ENCODE measurements at regions not wholly inside any gene's neighbourhood (a gene's known extent, or its start where the extent isn't known, plus 50 kb on each side); places are given as distances from the start of the nearest gene placed in this dataset.

DNA sequence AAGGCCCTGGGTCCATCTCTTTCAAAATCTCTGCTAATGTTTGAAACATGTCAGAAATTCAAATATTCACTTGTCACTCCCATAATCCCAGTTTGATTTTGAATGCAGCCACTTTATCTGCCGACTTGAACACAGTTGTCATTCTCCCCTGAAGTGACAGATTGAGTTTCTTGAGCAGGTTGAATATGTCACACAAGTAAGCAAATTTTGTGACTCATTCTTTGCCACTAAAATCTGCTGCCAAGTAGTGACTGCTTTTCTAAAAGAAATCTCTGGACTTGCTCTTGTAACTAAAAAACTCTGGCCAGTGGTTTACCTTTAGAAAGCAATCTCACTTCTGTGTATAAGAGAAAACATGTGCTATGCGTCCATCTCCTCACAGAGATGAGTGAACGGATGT lies 357.1 kb downstream of the LMO7 start:
- Histone ChIP-seq H3K27me3 (no peaks in the 10 kb centered on the region), H3K36me3 (no peaks in the 10 kb centered on the region), H3K27ac (no peak overlapping the region), H3K4me3 (no peak overlapping the region), H3K4me1 (no peaks in the 10 kb centered on the region), H3K9me3 (no peaks in the 10 kb centered on the region)
- intact Hi-C loops (cut with DNase I; ENCODE audit: low total_unique reads): no loop called here
- DNase-seq: no peak
- no peak for TF ChIP-seq POLR2A (IDR thresholded peaks at IDR 0.05)
- TF ChIP-seq, protein P1, sequence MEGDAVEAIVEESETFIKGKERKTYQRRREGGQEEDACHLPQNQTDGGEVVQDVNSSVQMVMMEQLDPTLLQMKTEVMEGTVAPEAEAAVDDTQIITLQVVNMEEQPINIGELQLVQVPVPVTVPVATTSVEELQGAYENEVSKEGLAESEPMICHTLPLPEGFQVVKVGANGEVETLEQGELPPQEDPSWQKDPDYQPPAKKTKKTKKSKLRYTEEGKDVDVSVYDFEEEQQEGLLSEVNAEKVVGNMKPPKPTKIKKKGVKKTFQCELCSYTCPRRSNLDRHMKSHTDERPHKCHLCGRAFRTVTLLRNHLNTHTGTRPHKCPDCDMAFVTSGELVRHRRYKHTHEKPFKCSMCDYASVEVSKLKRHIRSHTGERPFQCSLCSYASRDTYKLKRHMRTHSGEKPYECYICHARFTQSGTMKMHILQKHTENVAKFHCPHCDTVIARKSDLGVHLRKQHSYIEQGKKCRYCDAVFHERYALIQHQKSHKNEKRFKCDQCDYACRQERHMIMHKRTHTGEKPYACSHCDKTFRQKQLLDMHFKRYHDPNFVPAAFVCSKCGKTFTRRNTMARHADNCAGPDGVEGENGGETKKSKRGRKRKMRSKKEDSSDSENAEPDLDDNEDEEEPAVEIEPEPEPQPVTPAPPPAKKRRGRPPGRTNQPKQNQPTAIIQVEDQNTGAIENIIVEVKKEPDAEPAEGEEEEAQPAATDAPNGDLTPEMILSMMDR (IDR thresholded peaks at IDR 0.05): no peak

- no peak overlapping the region for H3K27ac ChIP-seq
- intact Hi-C loops (cut with DNase I; ENCODE audit: low total_unique reads): no loop called here
Observed at GRCh38 chr13:75986818-75987217, 350.7 kb downstream of the LMO7 start.

GRCh38 chr13:75985132-75985531 lies 349.0 kb downstream of the LMO7 start:
- intact Hi-C loops (cut with DNase I; ENCODE audit: low total_unique reads): no loop called here
- no peak overlapping the region for H3K27ac ChIP-seq

More at GRCh38 chr13:75986818-75987217, 350.7 kb downstream of the LMO7 start:
- Histone ChIP-seq H3K4me3 (no peak overlapping the region), H3K27me3 (no peaks in the 10 kb centered on the region), H3K4me1 (no peaks in the 10 kb centered on the region), H3K9me3 (no peaks in the 10 kb centered on the region), H3K36me3 (no peaks in the 10 kb centered on the region)
- no peak for DNase-seq
- TF ChIP-seq, protein P1 (IDR thresholded peaks at IDR 0.05): no peak

DNA sequence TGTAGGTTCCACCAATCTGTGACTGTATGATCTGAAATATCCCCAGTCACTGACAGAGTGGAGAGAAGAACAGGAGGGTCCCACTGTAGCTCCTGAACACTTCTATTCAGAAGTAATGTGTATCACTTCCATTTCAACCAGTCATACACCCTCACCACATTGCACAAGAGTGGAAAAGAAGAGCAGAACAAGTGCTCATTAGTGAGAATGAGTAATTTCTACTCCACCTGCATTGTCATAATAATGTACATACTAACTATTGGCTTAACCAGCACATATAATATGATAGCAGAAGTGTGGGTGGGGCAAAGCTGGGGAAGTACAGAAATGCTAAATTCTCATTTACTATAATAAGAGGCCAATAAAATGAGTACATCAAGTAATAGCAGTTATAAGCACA lies 342.7 kb downstream of the LMO7 start:
- DNase-seq: no peak
- intact Hi-C loops (cut with DNase I; ENCODE audit: low total_unique reads): no loop called here
- TF ChIP-seq POLR2A (IDR thresholded peaks at IDR 0.05): no peak
- TF ChIP-seq, protein P1 (IDR thresholded peaks at IDR 0.05): no peak

More at GRCh38 chr13:75985132-75985531, 349.0 kb downstream of the LMO7 start:
- H3K4me1 ChIP-seq: no peaks in the 10 kb centered on the region
- no peak overlapping the region for H3K4me3 ChIP-seq
- no peaks in the 10 kb centered on the region for H3K9me3 ChIP-seq
- DNase-seq: no peak
- H3K36me3 ChIP-seq: no peaks in the 10 kb centered on the region
- TF ChIP-seq, protein P1 (IDR thresholded peaks at IDR 0.05): no peak
- TF ChIP-seq POLR2A (IDR thresholded peaks at IDR 0.05): no peak
- no peaks in the 10 kb centered on the region for H3K27me3 ChIP-seq

GRCh38 chr13:75968103-75968838 lies 332.1 kb downstream of the LMO7 start:
- no peaks in the 10 kb centered on the region for H3K36me3 ChIP-seq
- H3K4me1 ChIP-seq: no peaks in the 10 kb centered on the region
- intact Hi-C loops (cut with DNase I; ENCODE audit: low total_unique reads): no loop called here
- no peak for DNase-seq
- H3K27me3 ChIP-seq: no peaks in the 10 kb centered on the region
- TF ChIP-seq POLR2A (IDR thresholded peaks at IDR 0.05): no peak
- TF ChIP-seq, protein P1 (IDR thresholded peaks at IDR 0.05): no peak
- no peak overlapping the region for H3K27ac ChIP-seq
- no peak overlapping the region for H3K4me3 ChIP-seq
- no peaks in the 10 kb centered on the region for H3K9me3 ChIP-seq

More for the DNA sequence above, 342.7 kb downstream of the LMO7 start:
- H3K27ac ChIP-seq: no peak overlapping the region
- H3K4me1 ChIP-seq: no peaks in the 10 kb centered on the region
- H3K9me3 ChIP-seq: no peaks in the 10 kb centered on the region
- no peak overlapping the region for H3K4me3 ChIP-seq
- no peaks in the 10 kb centered on the region for H3K36me3 ChIP-seq
- H3K27me3 ChIP-seq: no peaks in the 10 kb centered on the region
